DMS79 treated with DMSO at 0.1 percent for 48 hours (cell line): ENCODE measurements at regions not wholly inside any gene's neighbourhood (a gene's known extent, or its start where the extent isn't known, plus 50 kb on each side); places are given as distances from the start of the nearest gene placed in this dataset.

Experiments
- DNase-seq: peaks from one replicate; lab custom pipeline; 2025; lab: John Stamatoyannopoulos, UW

DNA sequence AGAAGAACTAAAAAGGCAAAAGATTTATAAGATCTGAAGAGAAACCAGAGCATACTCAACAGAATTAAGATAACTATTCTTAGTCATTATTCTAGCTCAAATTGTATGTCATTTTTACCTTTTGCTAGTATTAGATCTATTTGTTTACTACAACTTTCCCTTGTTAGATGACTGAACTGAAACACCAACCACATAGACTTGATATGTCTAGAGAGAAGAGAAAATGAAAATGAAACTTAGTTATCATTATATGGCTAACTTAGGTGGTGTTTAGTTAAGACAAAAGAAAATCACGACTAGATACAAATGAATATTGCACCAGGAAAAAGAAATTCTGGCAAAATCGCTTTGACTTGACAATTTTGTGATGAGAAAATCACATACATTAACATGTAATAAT, 690.8 kb downstream of the PCDH18 start:
- DNase-seq: no peak

DNA sequence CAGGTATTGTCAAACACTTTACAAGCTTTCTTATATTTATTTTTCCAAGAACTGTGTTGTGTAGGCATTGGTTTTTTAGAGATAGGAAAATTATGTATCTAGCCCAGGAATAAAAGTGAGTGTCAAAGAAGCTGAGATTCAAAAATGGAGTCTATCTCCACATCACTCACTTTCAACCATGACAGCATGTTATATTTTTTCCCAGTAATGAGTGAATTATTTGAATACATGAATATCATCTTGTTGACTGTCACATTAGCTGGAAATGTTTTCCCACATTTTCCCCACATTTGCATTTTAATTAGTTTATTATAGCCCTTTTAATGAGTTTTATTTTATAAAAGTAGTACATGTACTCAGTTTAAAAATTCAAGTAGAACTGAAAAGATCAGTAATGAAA, 693.7 kb downstream of the PCDH18 start:
- DNase-seq: no peak

DNA sequence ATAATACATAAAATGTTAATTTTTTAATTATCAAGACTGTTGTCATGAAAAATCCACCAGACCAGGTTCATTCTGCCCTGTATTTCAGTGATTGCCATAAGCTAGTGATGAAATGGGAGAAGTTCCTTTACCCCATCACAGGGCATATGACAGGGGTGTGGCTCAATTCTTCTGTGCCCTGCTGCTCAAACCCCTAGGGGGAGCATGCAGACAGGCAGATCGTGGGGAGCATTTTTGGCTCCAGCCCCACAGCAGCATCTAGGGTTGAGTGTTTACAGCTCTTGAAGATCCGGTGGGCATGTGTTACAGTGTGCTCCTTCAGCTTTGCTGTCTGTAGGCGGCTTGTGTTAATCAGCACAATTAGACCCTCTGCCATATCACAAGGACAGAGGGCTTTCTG, 700.7 kb downstream of the PCDH18 start:
- DNase-seq: no peak

- no peak for DNase-seq
These were observed 703.0 kb downstream of the PCDH18 start for GRCh38 chr4:136829280-136829679.

- DNase-seq: no peak
These were observed 709.3 kb downstream of the PCDH18 start for GRCh38 chr4:136823020-136823419.

DNA sequence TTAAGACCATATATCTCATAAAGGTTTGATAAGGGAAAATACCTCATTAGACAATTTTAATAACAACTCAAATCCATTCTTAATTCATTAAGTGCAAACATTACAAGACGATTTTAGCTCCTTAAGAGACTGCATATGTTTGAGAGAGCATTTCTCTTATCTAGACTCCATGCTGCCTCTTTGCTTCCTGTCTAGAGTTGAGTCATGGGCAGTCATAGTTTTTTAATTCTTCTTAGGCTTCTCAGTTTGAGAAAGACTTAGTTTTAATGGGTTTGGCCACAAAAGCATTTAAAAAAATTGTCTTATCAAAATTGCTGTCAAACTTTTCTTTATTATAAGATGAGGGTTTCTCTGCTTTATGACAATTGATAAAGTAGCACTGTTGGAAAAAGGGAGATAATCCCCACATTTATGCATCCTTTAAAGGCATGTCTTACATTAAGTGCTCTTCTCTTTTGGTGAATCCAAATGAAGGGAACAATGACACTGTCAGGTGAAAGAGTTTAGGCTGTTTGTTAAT, 713.4 kb downstream of the PCDH18 start:
- DNase-seq: no peak

DNA sequence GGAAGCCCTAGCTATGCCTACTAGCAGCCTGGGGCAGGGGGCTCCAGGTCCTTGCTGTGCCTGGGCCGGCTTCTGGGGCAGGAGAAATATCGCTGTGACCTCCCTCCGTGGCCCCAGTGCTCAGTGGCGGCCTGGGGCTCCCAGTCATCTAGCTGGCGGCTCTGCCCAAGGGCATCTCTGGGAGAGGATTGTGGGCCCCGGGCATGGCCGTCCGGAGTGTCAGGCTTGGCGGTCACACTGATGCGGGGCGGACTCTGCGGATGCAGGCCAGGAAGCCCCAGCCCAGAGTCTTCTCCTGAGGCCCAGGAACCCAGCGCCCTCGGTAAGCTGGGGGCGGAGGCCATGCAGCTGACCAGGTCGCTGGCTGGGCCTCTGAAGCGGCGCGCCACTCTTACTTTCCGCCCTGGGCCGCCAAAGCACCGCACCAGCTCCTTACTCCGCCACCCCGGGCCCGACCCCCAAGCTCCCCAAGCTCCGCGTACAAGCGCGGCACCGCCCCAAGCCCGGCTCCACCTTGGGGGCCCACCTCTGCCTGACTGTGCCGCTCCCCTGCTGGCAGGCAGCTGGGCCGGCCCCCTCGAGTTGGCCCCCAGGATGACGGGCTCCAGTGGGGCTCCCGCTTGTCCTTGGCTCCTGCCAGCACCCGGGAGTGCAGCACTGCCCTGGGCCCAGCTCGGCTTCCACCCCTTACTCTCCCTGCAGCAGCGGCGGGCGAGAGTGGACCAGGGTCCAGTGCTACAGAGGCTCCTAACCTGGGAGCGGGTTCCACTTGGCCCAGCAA, 720.0 kb downstream of the PCDH18 start:
- no peak for DNase-seq

GRCh38 chr4:136811496-136812077, 720.7 kb downstream of the PCDH18 start:
- no peak for DNase-seq

DNA sequence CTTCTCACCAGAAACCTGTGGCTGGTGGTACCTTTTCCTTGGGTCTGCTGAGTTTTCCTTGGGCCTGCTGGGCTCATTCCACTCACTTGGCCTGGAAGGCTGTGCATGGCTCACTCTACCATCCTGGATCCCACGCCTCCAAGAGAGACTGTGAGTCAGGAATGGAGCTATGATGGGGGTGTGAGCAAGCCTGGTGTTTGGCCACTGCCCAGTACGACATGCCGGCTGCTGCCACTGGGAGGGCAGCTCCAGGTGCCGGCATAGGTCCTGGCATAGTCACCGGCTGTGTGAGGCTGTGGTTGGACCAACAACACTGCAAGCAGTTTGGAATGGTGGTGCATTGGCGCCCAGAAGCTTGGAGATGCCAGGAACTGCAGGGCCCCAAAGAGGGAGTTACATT, 721.7 kb downstream of the PCDH18 start:
- no peak for DNase-seq

DNA sequence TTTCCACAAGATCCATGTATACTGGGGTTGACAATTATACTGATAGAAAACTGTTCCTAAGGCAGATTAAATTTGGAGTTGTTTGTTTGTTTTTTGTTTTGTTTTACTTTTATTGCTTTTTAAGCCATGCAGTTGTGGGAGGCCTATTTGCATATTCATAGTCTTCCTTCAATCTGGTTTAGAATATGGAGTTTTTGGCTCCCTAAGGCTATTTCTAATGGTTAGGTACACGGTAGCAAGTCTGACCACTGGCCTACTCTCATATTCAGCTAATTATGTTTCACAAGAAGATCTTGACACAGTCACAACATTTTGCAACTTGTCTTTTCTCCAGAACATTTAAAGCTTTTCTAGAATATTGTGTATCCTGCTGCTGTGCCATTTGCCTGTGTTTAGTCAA, 725.5 kb downstream of the PCDH18 start:
- DNase-seq: no peak

DNA sequence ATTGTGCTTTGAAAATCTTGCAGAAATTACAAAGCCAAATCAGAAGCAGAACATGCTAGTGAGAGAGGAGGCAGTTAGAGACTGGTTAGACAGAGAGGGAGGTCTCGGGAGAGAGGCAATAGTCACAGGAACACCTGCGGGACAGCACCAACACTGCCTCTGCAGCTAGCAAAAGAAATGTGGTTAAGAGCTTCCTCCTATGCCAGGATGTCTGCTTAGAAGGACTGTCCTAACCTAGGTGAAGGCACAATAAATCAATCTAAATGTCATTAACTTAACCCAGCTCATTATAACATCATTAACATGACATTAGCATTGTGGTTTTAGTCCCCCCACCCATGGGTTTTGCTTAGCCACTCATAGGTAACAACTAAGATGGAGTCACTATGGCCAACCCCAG, 726.7 kb downstream of the PCDH18 start:
- DNase-seq: no peak

- DNase-seq: no peak
These were observed 728.9 kb downstream of the PCDH18 start for GRCh38 chr4:136803433-136803832.

GRCh38 chr4:136800248-136800647, 732.0 kb downstream of the PCDH18 start:
- no peak for DNase-seq

DNA sequence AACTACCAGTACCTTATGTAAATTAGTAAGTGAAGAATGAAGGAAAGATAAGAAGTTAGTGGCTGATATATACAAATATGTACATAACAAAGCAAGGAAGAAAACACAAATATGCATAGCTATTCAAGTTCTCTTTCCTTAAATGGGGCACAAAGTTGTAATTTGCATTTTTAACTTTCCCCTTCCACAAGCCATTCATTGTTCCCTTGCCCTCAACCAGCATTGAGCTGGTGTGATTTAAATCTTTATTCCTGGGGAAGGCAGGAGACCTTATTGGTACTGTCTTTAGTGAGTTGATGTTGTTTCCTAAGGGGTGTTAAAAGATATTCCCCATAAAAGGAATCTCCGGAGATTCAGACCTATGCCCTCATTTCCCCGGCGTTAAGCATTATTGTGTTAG, 735.3 kb downstream of the PCDH18 start:
- no peak for DNase-seq

GRCh38 chr4:136793848-136794247, 738.4 kb downstream of the PCDH18 start:
- DNase-seq: no peak

GRCh38 chr4:136784326-136784725, 748.0 kb downstream of the PCDH18 start:
- DNase-seq: no peak

- no peak for DNase-seq
These were observed 762.6 kb downstream of the PCDH18 start for GRCh38 chr4:136769717-136770116.

GRCh38 chr4:136768925-136769275, 763.4 kb downstream of the PCDH18 start:
- no peak for DNase-seq

DNA sequence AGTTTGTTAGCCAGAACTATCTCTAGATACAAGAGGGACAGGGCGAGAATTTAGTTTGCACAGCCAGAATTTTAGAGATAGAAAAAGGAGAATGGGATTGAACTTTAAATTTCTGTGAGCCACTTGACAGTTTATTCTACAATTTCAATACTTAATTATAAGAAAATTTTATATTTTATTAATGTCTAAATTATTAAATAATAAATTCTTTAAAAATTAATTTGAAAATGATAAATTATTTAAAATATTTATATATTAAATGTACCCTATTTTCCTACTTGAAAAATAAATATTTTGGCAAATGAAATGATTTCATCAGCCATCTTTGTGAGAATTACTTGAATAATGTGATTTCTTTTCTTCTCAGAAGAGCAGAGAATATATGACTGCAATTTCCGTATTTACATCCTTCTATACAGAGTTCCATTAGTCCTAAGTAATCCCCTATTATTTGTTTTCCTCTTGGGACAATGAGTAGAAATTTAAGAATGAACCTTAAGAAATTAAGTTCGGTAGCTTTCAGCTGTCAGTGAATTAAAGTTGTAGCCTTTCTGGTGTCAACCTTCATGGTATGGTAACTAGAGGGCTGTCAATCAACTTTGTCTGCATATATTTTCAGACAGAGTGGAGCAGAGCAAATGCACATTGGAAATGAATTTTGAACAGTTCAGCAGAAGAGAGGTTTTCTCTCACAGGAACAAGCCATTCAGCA, 763.9 kb downstream of the PCDH18 start:
- DNase-seq: no peak

- DNase-seq: no peak
These were observed 768.4 kb downstream of the PCDH18 start for GRCh38 chr4:136763919-136764318.

DNA sequence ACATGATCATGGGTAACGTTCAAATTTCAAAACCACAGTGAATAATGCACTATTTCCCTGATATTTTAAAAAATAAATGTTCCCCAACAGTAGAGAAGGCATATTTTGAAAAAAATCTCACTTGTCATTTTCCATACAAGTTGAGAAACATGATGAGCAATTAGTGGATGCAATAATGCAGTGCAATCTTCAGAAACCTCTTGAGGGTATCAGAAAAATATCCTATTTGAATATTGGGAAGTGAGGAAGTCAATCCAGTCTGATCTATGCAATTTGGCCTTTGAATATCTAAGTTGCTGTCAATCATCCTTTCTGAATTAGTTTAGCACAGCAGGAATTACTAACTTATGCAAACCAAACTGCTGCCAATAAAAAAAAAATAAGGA, 776.8 kb downstream of the PCDH18 start:
- DNase-seq: no peak

- DNase-seq: no peak
These were observed 777.3 kb downstream of the PCDH18 start for GRCh38 chr4:136754810-136755530.

- DNase-seq: no peak
These were observed 780.7 kb downstream of the PCDH18 start for GRCh38 chr4:136751556-136751955.
